C1 segment of cervical spinal cord (tissue), 14 donors: ENCODE measurements at regions not wholly inside any gene's neighbourhood (a gene's known extent, or its start where the extent isn't known, plus 50 kb on each side); places are given as distances from the start of the nearest gene placed in this dataset.
"Not testable (repeated sequence)": the region's sequence is repeated elsewhere in the genome, so short reads cannot be mapped to it uniquely, and the experiment has no call there.

Experiments used
- DNase-seq, 14 donors: peaks; one replicate each; lab custom pipeline; 2025; lab: John Stamatoyannopoulos, UW

- DNase-seq: no peak
These were observed 186.8 kb upstream of the ADRA1D start for GRCh38 chr20:4435671-4436455.

- DNase-seq: no peak
These were observed 186.1 kb upstream of the ADRA1D start for GRCh38 chr20:4435225-4435624.

GRCh38 chr20:4434681-4435080, 185.6 kb upstream of the ADRA1D start:
- DNase-seq: no peak

- DNase-seq: no peak
These were observed 182.4 kb upstream of the ADRA1D start for GRCh38 chr20:4431446-4431845.

- not testable (repeated sequence) for DNase-seq
These were observed 181.7 kb upstream of the ADRA1D start for GRCh38 chr20:4430826-4431225.

GRCh38 chr20:4427940-4428586, 179.0 kb upstream of the ADRA1D start:
- DNase-seq: no peak

GRCh38 chr20:4418141-4418540, 169.1 kb upstream of the ADRA1D start:
- DNase-seq: no peak

GRCh38 chr20:4415281-4415680, 166.2 kb upstream of the ADRA1D start:
- no peak for DNase-seq

- DNase-seq: no peak
These were observed 164.4 kb upstream of the ADRA1D start for GRCh38 chr20:4413314-4414049.

- DNase-seq: no peak
These were observed 163.1 kb upstream of the ADRA1D start for GRCh38 chr20:4412216-4412615.

- DNase-seq: no peak
These were observed 162.7 kb upstream of the ADRA1D start for GRCh38 chr20:4411744-4412143.

- DNase-seq: no peak
These were observed 157.5 kb upstream of the ADRA1D start for GRCh38 chr20:4406627-4407026.

- no peak for DNase-seq
These were observed 152.5 kb upstream of the ADRA1D start for GRCh38 chr20:4401601-4402000.

GRCh38 chr20:4384961-4385360, 135.9 kb upstream of the ADRA1D start:
- no peak for DNase-seq

GRCh38 chr20:4383961-4384360, 134.9 kb upstream of the ADRA1D start:
- DNase-seq: no peak

GRCh38 chr20:4375881-4376280, 126.8 kb upstream of the ADRA1D start:
- DNase-seq: no peak

- no peak for DNase-seq
These were observed 124.4 kb upstream of the ADRA1D start for GRCh38 chr20:4373454-4373853.

- no peak for DNase-seq
These were observed 122.7 kb upstream of the ADRA1D start for GRCh38 chr20:4371623-4372251.

- DNase-seq: no peak
These were observed 121.8 kb upstream of the ADRA1D start for GRCh38 chr20:4370851-4371250.

- DNase-seq: no peak
These were observed 120.7 kb upstream of the ADRA1D start for GRCh38 chr20:4369798-4370124.

GRCh38 chr20:4369119-4369797, 120.2 kb upstream of the ADRA1D start:
- DNase-seq: no peak

- DNase-seq: no peak
These were observed 117.0 kb upstream of the ADRA1D start for GRCh38 chr20:4366076-4366475.
